GM19238 (cell line): ENCODE measurements at regions not wholly inside any gene's neighbourhood (a gene's known extent, or its start where the extent isn't known, plus 50 kb on each side); places are given as distances from the start of the nearest gene placed in this dataset.

Source experiments
- DNase-seq: peaks from one replicate; pipeline ENCODE4 v3.0.0; 2011; ENCODE audit warnings: low spot score; ENCODE audit not compliant: insufficient read length

DNA sequence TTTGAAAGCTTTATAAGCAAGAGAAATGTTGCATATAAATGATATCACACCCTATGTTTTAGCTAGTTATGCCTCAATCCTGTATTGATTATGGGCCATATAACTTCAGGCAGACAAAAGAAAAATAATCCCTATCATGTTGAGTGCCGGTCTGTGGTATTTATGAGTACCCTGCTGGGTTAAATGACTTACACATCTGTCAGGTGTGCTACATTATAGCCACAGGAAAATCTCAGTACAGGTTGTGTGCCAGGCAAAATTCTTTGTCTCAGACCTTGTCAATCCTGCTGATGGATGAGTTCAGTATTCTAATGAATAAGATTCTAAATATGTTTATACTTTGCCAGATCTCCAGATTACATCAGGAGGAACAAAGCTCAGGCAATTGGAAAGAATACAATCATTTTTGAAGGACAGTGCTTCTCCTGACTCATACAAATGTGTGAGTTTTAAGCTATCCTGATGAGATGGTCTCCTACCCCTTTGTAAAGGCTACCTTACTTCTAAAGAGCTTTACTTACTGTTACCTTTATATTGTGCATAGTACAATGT, 109.8 kb upstream of the FOXG1 start:
- DNase-seq: no peak

DNA sequence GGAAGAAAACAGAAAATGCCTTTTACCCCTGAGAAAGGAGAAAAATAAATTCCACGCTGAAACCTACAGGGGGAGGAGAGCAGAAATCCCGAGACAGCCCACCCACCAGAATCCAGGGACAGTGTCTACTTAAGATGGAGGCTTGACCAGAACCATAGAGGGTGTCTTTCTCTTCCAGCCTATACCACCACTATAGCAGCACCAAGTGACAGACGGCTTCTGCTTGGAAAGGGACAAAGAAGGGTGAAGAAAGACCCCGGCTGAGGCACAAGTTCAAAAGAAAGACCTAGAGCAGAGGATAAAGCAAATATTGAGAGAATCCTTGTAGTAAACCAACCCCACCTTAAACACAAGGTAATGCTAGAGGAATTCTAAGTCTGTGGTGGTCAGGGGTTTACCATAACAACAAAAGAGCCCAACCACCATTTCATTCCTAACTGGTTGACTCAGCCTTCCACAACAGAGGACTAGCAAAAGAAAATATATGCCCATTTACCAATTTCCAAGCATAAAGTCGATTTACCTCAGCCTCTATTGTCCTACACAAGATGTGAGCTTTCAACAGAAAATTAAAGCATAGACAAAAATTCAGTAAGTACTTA, 105.3 kb upstream of the FOXG1 start:
- DNase-seq: no peak

DNA sequence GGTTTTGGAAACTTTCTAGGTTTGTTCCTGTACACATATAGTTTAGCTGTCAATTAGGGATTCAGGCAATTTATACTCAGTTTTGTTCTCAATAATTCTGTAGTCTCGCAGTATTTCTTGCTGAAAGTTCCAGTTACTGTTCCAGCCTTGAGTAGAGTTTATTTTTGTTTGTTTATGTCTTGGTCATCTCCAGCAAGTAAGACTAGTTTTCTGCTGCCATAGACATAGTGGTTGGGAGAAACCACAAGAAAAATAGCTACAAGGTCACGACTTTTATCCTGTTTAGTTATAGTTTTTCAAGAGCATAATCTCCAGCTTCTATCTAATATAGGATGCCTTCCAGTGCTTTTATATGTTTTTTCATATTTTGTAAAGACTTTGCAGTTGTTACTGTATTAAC, 99.6 kb upstream of the FOXG1 start:
- no peak for DNase-seq

DNA sequence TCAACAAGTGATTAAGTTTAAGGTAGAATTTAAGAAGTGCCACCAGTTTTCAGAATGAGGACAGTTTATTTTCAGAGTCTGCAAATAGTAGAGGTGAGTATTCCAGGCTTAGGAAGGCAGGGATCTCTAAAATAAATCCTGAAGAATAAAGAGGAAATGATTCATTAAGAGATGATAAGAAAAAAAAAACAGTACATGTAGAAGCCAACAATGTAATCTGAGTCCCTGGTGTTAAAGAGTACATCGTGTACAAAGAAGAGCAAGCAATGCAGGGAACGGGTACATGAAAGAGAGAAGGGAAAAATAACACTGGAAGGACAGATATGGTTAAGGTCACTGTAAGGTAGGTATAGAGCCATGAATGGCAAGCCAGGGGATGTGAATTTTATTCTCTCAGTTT, 95.2 kb upstream of the FOXG1 start:
- DNase-seq: no peak

DNA sequence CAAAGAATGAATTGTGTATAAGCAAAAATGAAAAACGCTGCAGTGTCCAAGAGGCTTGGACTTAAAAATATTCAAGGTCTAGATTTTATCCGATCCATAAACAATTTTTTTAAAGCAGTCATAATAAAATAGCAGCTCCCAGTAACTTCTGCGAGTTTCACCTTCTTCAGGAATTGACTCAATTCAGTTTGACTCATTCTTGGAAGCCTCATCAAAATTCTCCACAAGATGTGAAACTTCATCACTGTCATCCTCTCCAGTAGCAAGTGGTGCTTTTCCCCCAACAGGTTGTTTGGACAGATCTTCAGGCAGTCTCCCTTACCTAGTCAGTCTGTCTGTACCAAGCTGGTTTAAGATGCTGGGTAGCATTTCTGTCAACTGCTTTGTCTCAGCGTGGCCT, 93.5 kb upstream of the FOXG1 start:
- DNase-seq: no peak

DNA sequence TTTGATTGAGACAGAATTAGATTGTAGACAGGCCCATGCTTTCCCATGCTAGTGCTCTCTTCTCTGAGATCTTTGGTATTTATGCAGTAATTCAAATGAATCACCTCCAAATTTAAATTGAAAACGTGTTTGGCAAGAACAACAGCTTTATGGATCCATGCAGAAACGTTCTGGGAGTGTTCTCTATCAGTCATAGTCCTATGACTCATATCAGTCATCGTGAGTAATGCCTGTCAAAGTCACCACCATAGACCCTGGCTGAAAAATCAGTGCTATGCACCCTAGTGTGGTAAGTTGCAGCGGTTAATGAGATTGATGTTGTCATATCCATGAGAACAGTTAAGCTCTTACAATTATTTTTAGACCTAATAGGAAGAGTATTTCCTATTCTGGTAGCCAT, 90.1 kb upstream of the FOXG1 start:
- DNase-seq: no peak

DNA sequence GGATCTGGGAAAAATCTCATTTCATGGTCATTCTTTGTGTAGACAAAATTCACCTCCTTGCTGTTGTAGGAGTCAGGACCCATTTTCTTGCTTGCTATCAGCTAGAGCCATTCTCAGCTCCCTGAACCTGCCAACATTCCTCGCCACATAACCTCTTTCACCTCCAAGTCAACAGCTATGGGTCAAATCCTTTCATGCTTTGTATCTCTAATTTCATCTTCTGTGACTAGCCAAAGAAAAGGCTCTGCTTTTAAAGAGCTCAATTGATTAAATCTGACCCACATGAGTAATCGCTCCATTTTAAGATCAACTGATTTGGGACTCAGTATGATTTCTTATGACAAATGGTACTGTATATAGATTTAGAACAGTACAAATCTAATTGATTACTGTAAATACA, 89.2 kb upstream of the FOXG1 start:
- no peak for DNase-seq

DNA sequence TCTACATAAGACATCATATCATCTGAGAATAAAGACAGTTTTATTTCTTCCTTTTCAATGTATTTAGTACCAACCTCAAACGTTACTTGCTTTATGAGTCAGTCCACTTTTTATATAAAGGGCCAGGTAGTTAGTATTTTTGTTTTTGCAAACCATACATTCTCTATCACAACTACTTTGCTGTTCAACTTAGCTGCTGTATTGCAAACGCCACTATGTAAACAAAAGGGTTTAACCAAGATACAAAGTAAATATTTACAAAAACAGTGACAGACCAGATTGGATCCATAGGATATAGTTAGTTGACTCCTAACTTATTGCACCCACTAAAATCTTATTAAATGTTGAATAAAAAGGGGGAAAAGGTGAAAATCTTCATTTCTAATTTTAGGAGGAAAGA, 87.7 kb upstream of the FOXG1 start:
- DNase-seq: no peak

DNA sequence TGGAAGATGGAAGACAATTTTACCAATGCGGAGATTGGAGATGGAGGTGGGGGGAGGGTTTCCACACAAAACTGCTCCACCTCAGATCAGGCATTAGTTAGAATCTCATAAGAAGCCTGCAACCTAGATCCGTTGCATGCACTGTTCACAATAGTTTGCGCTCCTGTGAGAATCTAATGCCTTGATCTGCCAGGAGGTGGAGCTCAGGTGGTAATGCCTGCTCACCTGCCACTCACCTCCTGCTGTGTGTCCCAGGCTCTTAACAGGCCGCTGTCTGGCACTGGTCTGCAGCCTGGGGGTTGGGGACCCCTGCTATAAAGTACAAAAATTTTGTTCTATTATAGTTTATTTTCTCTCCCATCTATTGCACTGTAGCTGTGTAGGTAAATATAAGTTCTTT, 84.9 kb upstream of the FOXG1 start:
- DNase-seq: no peak

DNA sequence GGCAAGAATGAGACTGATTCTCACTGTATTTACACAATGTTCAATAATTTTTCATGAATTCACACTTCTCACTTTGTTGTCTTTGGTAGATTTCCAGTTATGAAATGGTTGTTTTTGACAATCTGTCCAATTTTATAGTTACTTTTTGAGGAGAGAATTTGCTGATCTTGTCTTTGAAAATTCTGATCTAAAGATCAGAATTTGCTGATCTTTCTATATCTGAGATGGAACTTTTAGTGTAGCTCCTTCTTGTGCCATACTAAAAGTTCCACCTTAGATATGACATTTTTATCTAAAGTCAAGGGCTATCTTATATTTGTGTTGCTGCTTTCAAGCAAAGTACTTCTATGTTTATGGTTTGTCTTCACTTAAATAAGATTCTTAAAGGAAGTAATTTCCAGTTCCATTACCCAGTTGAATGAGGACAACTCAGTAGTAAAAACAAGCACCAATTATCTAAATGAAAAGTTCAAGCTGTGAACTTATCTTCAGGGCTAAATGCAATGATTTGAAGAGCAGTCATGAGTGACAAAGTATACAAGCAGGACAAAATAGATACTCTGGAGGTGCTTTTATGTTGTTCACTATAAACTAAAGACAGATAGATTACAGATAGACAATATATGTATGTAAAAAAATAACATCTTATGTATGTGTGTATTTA, 76.4 kb upstream of the FOXG1 start:
- DNase-seq: no peak

DNA sequence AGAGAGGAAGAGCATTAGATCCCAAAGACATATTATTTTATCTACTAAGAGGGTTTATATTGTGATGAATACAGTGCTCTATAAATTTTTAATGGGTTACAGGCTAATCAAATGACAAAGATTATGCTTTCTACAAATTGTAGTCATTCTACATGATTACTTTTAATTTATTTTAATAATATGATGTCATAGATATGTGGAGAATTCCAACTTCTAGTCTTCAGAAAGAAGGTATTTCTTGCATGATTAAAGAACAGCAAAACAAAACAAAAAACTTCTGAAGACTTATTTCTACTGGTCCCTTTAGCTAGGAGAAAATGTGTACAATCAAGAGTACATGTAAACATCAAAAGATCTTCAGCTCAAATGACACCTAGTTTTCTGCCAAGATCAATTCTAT, 71.5 kb upstream of the FOXG1 start:
- no peak for DNase-seq

DNA sequence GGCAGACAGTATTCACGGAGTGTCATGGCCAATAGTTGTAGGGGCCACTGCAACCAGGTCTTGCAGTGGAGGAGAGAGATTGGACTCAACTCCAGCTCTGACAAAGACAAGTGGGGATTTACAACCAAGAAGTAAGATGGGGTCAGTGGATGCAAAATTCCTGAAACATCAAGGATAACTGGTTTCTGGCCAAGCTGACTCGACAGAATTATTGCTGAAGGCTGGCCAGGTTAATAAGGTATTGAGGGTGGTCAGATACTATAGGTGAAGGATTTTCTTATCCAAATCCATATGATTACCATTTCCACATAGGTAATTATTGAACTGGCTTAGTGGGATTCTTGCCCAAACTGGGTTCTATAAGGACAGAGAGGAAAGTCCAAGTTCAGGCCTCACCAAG, 64.9 kb upstream of the FOXG1 start:
- no peak for DNase-seq

DNA sequence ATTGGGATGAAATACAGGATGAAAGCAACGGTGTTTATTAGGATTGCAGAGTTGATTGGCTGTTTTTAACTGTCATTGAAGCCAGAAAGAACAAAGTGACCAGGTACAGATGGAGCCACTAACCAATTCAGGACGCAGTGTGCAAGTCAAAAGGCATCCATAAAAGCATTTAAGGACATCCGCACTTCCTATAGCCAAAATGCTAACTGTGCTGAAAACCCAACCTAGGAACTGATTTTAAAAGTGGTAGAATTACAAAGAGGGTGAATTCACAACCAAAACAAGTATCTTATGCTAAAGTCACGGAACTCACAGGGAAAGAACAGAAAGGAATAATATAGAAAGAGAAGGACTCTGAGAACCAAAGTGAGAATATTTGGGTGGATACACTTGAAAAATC, 63.1 kb upstream of the FOXG1 start:
- DNase-seq: no peak

DNA sequence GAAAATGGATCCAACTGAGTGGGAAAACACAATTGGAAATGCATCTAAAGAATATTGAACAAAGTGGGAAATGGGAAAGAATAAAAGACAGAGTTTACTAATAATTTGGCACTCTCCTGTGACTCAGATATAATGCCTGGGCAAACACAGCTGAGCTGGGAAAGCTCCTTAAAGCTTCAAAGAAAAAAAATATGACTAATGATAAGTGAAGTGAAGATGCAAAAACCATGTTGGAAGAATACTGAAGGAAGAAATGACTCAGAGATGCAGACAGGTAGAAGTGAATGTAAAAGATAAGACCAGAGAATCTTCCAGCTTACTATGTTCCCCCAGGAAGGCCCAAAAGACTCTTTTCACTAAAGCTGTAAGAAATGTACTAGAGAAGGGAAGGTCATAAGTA, 62.4 kb upstream of the FOXG1 start:
- DNase-seq: no peak

DNA sequence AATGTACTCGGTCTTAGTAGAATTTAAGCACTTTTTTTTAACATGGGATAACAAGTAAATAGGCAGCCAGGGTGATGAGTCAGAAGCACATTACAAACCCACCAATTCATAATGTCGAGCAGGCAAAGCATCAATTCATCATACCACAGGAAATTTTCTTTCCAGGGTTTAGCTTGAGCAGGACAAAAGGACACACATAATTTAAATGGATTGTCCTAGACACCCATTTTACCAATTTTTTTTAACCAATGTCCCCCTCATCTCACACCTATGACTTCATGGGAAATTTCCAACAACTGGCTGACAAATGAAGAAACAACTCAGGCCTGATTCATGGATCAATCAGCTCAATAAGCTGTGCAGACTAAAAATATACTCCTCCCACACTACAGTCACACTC, 58.8 kb upstream of the FOXG1 start:
- DNase-seq: no peak

DNA sequence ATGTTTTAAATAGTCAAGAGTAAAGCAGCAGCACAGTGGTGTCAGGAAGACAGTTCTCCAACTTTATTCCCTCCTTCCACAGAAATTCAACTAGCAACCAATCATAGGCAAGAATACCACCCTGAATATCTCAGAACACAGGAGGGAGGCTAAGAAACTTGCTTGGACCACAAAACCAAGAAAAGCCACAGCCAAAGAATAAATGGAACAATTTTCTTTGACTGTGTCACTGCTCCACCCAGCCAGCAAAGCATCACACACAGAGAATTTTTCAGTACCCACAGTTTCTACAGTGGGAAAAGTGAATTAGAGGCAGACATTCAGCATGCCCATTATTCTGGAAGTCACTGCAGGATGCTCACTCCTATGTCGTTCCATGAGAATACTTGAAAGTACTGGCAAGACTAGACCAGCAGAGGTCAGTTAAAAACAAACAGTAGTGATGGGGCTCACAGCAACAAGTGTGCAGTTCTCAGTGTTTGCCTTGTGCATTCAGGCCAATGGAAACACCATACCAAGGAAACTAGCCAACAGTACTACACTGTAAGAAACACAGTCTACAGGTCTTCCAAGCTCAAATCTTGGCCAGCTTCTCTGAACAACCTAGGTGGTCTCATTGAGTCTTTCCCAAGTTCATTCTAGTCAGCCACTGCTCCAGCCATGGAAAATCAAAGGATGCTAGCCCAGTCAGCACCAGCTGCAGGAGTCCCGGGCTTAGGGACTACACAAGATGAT, 56.8 kb upstream of the FOXG1 start:
- no peak for DNase-seq
